SK-N-DZ (cell line): ENCODE measurements at regions not wholly inside any gene's neighbourhood (a gene's known extent, or its start where the extent isn't known, plus 50 kb on each side); places are given as distances from the start of the nearest gene placed in this dataset.

ENCODE experiments used
- DNase-seq: peaks from one replicate; pipeline ENCODE4 v3.0.0-alpha.2; 2015; ENCODE audit warnings: low spot score

DNA sequence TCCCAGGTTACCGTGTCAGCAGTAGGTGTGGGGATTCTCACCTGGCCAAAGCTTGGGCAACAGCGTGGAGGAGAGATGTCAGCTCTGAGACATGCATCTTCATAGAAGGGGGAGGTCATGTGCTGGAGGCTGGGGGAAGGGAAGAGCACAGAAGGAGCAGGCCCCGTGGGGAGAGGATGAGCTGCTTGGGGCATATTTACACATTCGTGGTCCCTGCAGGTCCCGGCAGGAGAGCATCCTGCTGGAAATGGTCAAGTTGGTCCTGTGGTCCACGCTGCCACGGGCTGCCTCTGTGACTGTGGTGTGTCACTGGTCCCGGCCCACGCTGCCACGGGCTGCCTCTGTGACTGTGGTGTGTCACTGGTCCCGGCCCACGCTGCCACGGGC, 195.1 kb upstream of the TWIST2 start:
- no peak for DNase-seq

DNA sequence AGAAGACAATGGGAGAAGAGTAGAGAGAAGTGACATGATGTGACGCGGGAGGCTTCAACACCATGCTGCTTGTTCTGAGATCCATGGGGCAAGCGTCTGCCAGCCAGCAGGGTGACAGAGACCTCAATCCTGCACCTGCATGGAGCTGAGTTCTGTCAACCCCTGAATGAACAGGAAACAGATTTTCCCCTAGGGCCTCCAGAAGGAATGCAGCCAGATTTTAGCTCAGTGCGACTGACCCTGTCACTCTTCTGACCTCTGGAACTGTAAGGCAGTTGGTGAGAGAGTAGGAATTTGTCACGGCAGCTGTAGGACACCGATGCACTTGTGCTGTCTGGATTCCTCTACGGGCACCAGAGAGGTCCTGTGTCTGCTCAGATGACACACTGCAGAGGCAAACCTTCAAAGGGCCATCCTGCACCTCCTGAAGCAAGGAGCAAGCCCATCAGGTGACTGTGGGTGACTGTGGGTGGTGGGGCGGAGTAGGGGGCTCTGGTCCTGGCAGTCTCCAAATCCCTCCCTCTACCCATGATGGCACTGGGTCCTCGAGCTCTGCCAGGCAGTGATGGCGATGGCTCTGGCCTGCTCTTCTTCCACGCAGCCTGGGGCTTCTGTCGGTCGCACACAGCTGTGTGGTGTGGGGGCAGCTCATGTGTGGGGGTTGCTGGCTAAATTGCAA, 194.3 kb upstream of the TWIST2 start:
- no peak for DNase-seq

DNA sequence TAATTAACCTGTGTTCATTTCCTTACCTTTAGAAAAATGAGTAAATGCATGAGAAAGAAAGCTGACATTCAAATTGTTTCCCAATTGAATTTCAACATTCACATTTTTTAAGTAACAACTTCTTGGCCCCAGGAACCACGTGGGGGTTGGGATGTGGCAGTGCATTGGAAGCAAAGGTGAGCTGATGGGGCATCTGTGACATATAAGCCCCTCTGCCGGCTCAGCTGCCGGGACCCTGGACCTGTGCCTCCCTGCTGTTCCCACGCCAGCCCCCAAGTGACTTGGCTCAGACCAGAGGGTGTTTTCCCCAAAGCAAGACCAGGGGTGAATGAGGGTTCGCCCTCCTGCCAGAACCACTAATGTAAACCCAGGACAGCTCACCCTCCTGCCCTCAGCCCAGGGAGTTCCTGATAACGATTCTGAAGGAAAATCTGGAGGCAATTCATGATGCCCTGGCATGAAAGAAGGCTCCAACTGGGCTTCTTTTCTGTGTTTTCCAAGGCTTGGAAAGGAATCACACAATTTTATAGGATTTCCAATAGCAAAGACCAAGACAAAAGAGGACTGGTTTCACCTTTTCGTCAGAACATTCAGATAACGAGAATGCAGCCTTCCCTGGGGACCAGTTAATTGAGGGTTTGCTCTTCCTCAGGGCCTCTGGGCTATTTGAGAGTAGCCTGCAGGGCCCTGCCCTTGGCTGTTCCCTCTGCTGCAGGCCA, 193.2 kb upstream of the TWIST2 start:
- no peak for DNase-seq

DNA sequence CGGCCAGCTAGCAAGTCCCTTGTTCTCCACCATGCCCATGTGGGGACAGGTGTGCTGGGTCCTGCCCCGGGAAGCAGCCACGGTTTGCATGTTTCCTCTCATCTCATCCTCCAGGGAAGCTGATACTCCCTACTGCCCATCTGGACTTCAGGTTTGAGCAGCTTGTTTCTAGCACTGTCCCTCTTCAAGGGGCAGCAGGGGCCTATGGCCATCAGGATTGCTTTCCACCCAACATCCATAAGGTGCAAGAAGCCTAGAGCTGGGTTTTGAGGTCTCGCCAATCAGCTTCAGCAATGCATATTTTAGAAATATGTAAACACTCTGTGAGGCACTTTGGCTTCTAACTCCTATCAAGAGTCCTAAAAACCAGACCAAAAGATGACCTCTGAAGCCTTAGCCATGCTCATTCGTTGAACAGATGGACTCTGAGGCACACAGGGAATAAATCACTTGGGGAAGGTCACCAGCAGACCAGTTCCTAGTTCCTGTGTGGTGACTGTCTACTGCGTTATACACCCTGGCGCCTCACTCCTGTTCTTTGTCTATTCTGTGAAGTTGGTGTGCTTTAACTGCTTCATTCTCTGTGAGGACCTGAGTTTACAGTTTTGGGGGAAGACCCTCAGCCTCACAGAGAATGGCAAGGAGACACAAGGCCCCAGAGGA, 192.6 kb upstream of the TWIST2 start:
- DNase-seq, result no peak

DNA sequence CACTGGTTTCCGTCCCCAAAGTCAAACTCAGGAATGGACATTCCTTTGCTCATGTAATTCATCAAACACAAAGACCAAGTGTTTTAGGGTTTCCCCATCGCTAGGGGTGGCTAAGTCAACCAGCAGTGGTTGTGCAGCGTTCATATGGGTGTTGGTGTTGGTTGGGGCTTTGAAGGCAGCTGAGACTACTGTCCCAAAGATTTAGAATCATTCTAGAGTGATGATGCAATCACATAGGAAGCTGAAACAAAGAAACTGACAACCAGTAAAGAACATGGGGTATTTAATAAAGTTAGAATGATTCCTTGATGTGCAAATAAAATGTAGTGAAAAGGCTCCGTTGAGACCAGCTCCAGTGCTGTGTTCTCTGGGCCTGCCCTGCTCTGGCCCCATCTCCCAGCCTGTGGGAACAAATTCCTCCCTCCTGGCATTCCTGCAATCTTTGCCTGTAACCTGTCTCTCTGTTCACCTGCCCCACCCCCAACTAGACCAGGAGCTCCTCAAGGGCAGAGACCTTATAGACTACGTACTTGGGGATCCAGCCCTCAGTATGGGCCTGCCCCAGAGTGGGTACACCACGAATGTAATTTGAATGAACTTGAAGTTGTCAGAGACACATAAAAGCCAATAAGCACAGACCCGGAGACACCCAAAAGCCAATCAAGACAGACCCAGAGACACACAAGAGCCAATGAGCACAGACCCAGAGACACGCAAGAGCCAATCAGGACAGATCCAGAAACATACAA, 191.7 kb upstream of the TWIST2 start:
- no peak for DNase-seq

DNA sequence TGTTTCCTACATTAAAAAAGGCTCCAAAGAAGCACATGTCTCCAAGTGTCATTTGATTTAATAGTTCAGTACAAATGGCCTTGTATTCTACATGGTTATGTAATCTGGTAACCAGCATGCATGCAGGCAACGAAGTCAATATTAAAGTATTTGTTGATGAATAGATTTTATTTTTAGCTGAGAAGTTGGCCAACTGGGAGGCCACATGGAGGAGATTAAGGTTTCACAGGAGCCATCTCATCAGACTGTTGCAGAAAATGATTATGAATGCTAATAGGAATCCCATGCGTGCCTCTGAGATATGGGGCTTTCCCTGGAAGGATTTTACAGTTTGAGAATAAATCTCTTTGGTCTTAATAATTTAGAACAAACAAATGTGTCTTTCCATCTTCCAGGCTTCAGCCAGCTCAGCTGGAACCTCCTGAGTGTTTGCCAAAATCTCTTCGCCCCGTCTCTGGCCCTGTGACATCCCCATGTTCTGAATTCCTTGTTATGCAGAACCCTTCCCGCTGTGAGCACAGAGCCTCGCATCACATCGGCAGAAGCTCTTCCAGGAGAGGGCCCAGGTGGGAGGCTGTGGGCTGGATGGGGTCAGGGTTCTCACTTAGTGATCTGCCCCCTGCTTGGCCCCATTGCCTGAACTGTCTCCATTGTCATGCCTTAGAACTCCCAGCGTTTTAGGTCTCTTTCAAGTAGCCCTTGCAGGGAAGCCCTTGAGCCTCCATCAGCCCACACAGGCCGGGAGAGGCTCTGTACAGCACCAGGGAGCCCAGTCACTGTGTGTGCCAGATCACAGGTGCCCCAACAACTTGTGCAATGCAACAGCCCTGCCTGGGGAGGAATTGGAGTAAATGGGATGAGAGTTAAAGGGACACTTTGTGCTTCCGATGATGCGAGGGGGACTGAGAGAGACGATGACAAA, 190.5 kb upstream of the TWIST2 start:
- DNase-seq, result no peak

DNA sequence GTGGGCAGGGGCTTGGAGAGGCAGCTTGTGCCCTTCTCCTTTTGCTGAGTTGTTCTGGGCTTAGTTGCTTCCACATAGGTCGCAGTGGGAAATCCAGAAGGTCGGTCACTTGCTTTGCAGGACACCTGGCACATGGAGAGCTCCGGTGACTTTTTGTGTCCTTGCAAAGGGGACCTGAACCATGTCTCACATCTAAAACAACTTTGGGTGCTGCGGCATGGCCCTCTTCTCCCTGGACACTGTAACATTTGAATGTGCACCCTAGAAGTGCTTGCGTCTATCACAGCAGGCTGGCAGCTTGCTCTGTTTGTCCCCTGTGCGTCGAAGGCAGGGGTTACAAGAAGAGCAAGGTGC, 189.9 kb upstream of the TWIST2 start:
- DNase-seq, result no peak

DNA sequence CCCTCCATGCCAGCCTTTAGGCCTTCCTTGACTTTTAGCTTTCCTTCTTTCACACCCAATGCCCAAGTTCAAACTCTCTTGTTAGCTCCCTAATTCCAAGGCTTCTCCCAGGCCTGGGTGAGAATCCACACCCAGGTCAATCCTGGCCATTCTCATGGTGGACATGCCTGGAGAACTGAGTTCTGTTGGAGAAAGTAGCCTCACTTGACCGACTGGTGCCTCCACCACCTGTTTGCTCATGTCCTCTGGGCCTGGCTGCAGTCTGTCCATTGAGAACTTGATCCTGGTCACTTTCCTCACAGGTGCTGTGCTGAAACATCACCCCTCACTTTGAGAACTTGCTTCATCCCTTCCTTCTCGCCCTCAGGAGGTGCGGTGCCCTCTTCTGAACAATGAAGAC, 189.1 kb upstream of the TWIST2 start:
- DNase-seq, result no peak

DNA sequence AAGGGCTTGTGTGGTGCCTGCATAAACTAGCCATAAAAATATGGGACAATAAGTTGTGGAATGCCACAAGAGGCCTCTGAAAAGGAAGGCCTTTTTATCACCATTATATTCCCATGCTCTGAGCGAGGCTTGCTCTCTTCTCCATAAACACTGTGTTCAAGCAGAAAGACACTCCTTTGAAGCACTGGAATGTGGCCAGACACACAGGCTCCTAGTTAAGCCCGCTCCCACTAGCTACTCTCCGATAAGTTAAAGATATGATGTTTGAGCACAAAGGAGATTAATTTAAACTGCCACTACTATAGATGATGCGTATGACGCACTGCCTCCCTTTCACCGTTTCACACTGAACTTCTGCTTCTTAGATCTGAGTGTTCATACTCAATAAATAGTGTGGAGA, 188.7 kb upstream of the TWIST2 start:
- DNase-seq, result no peak

DNA sequence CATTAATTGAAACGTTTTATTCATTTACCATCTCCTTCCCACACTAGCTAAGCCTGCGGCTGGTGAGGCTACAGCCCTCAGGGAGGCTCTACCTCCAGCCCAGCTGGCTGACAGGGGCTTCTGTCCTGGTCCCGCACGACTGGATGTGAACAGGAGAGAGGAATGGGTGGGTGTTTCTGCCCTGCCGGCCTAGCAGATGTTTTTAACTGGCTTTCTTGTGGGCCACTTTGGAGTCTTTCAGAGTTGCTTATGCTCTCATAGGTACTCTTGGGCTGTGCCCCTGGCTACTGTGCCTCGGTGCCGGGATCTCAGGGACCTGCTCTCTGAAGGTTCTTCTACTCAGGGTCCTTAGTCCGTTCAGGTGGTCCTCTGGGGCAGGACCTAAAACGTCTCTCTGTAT, 184.3 kb upstream of the TWIST2 start:
- DNase-seq, result no peak

DNA sequence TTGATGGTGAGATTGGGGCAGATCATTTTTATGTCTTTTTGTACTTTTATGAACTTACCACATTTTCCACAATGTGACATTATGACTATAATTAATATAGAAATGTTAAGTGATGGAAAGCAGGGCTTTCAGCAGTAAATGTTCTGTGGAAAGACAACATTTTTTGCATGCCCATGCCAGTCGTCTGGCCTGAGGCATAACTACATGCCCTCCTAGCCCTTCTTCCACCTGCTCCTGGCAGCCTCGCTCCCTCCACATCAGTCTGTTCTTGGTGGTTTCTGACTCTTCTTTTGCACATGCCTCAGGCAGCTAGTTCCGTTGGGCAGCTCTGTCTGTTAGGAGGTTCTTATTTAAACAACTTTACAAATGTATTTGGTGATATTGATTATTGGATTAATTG, 182.0 kb upstream of the TWIST2 start:
- DNase-seq, result no peak

DNA sequence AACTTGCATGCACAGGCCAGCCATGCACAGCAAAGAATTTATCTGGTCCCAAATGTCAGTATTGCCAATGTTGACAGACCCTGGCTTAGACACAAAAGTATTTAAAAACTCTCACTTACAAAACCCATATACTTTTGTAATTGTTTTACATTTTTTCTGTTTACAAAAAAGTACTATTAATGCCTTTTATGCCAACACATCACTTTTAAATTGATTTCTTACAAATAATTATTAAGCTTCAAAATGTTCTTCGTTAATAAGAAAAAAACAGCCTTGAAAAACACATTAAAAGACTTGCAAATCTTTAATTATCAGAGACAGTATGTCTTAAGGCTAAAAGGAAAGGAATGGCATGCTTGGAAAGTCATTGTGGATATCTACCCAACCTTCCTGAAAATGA, 181.3 kb upstream of the TWIST2 start:
- no peak for DNase-seq

DNA sequence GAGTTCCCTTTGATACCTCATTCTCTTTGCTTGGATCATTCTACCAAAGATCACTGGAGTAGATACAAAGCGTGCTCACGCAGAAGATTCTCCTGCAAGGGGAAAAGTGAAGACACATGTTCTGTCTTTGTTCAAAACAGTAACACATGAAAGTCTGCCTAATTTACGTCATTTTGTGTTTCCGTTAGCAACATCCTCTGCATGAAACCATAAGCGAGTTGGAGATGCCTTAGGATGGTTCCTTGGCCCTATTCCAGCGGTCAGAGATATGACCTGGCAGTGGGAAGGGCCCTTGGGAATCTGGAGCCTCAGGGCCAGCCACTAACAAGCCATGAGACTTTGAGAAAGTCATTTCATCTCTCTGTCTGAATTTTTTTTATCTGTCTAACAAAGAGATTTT, 180.9 kb upstream of the TWIST2 start:
- DNase-seq, result no peak

DNA sequence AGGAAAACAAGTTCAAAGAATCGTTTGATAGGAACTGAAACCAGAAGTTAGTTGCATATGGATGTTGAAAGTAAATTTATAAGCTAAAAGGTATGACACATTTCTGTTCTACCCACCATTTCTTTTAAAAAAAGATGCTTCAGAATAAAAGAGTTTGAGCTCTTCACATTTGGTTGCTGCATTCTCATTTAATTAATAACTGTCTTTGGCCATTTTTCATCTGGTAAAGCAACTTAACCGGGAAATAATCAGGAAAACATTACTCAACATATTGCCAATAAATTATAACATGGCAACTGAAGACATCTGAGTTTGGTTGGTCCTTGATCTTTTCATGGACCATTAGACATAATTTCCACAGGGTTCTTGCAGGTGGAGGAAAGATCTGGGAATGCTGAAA, 180.2 kb upstream of the TWIST2 start:
- DNase-seq, result no peak

DNA sequence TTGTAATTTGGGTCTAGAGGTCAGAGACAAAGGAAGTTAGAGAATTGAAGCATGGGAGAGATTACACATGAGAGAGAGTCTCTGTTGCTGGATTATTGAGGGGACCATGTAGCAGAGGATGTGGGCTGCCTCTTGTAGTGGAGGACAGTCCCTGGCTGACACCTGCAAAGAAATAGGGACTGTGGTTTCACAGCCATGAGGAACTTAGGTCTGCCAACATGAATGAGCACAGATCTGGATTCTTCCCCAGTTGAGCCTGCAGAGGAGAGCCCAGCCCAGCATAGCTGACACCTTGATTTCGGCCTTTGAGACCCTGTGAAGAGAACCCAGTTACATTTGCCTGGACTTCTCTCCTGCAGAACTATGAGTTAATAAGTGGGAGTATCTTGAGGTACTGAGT, 179.5 kb upstream of the TWIST2 start:
- no peak for DNase-seq

DNA sequence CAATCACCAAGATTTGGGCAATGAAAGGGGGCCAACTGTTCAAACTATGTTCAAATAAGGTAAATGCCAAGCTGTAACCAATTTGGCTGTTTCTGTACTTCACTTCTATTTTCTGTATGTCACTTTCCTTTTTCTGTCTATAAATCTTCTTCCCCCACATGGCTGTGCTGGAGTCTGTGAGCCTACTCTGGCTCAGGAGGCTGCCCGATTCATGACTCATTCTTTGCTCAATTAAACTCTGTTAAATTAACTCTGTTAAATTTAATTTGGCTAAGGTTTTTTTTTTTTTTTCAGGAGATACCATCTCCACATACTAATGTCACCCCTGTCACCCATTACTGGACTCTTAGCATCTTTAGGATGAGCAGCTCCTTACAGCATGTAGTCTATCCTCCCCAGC, 178.8 kb upstream of the TWIST2 start:
- no peak for DNase-seq

DNA sequence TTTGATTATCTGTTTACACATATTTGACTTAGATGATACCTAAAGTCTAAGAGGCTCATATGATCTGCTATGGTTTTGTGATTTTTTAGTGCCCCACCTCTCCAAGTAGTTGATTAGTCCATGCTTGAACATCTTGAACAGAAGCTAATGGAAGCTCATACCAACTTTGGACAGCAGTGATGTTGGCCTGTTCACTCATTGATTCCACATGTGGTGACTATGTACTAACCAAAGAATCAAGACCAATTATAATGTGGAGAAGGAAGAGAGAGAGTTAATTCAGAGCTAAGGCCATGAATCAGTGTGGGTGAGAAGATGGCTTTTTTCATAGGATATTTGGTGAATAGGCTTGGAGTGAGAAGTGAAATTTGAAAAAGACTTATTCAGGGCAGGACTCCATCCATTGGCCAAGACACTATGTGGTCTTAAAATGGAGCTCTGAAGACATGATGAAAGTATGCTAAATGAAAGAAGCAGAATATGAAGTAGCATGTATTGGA, 178.3 kb upstream of the TWIST2 start:
- no peak for DNase-seq

DNA sequence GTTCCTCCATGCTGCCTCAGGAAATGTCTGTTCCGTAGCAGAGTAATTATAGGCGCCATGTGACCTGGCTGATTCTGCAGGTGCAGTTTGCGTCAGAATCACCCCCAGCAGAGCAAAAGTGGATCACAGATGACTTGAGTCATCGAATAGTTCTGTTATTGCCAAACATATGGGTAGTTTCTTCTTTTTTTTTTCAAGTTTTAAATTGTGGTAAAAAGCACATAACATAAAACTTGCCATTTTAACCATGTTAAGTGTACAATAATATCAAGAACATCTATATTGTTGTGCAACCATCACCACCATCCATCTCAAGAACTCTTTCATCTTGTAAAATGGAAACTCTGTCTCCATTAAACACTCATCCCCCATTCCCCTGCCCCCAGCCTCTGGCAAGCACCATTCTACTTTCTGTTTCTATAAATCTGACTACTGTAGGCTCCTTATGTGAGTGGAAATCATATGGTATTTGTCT, 177.7 kb upstream of the TWIST2 start:
- no peak for DNase-seq

DNA sequence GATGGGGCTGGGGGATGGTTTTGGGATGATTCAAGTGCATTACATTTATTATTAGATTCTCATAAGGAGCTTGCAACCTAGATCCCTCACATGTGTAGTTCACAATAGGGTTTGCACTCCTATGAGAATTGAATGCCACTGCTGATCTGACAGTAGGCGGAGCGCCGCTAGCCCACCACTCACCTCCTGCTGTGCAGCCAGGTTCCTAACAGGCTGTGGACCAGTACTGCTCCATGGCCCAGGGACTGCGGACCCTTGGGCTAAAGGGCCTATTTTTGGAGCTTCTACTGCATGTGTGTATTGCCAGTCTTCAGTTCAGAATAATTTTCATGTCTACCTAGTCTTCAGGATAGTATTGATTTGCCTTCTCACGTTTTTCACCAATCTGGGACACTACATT, 165.3 kb upstream of the TWIST2 start:
- DNase-seq, result no peak

DNA sequence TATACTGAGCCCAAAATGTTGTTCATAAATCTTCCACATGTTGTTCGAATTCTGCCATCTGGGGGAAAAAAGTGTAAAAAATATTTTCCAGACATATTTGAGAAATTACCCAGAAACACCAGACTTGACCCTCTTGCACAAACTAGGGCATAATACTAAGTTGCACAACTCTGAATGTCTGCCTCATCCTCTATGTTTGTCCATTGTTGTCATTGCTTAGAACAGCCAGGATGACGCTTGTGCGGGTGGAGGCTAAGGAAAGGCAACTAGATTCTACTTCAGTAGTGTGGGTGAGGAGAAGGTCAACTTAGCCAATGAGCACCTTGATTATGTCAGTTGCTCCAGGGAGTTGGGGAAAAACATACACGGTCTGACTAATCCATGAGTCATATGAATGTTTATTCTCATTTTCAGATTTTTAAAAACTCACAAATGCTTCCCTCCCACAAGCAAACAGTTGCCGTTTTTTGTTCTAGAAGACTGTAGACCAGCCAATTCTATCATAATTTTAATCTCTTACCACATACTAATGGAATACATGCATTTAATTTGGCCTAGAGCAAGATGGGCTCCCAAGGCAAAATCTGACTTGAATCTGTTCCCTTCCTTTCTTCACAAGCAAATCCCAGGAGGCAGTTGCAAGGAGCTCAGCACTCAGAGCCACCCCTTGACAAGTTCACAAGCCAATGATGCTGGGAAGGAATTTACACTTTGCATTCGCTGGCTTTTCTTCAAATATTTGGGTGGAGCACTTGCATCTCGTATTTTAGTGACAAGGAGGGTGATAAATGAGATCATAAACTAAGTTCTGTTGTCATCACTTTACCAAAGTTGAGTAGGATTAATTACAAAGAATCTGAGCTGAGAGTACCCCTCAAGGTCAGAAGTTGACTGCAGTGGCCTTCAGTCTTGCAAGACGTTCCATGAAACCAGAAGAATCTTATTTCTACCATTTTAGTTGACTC, 163.2 kb upstream of the TWIST2 start:
- no peak for DNase-seq
